ENCODE measurements at regions not wholly inside any gene's neighbourhood (a gene's known extent, or its start where the extent isn't known, plus 50 kb on each side); places are given as distances from the start of the nearest gene placed in this dataset.

DNA sequence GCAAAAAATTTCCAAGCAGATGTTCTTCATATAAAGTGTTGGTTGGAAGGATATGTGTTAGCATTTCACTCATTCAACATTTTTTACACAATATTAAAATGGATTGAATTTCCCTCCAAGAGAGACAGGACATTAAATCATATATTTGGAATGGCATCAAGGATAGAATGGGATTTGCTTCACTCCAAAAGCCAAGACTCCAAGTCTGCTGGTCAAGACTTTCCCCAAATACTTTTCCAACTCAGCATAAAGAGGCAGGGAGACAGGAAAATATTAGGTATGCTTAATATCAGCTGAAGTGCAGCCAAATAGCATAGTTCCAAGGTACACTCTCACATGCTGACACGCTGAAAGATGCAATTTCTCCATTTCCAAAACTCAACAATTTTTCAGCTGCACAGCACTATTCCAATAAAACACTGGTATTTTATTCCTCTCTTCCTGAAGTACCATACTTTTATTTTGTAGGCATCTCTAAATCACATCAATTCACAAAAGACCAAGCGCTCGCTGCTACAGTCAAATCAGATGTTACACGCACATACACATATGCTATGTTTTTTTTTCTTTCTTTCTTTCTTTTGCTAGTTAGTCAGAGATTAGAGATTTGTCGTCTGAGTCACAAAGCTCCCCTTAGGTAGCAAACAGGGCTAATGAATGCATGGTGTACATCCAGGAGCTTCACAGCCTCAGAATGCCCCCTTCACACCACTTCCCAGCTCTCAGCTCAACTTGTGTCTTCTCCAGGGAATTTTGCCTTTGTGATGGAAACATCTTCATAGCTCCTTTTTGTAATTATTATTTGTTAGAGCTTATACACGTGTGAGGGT, 1033.8 kb upstream of the AUTS2 start:
- Histone ChIP-seq H3K9me3 (ENCODE audit: insufficient read depth in 2 of 2, low read depth in 1 of 2, low read length in 1 of 2) (no peaks in the 10 kb centered on the region), H3K18ac (ENCODE audit: extremely low read depth, low read length) (no peak overlapping the region), H4K8ac (ENCODE audit: extremely low read depth, insufficient read depth, low read length) (no peak overlapping the region), H4K20me1 (replicated peaks in 1 of 2; ENCODE audit: control insufficient read depth in 1 of 2, insufficient read depth in 2 of 2, low read length in 2 of 2) (no peaks in the 10 kb centered on the region), H3K4me2 (ENCODE audit: insufficient read depth in 1 of 2, low read depth in 2 of 2, low read length in 2 of 2) (no peak overlapping the region), H2BK15ac (ENCODE audit: low read length) (no peak overlapping the region), H3K4me3 (ENCODE audit: extremely low read depth in 1 of 4, insufficient read depth in 2 of 4, low read depth in 3 of 4, low read length in 4 of 4) (no peak overlapping the region), H3K79me2 (ENCODE audit: control insufficient read depth in 1 of 2, insufficient read depth in 2 of 2, low read length in 2 of 2) (no peaks in the 10 kb centered on the region), H3K4ac (replicated peaks; ENCODE audit: insufficient read length, low read depth, low read length) (no peak overlapping the region), H2BK120ac (replicated peaks; ENCODE audit: low read depth, low read length) (no peak overlapping the region), H3K23me2 (ENCODE audit: low read depth, low read length) (peaks cover 1% of the 10 kb centered on the region; the same call in 1 of the 2 replicates), H4K5ac (ENCODE audit: insufficient read length, low read depth, low read length) (no peak overlapping the region), H3K23ac (ENCODE audit: insufficient read length) (no peak overlapping the region), H3K79me1 (ENCODE audit: low read depth, low read length) (no peaks in the 10 kb centered on the region), H2AK5ac (ENCODE audit: low read depth, low read length) (no peak overlapping the region), H3K27ac (ENCODE audit: low read depth, low read length) (no peak overlapping the region), H2BK12ac (ENCODE audit: low read depth, low read length) (no peak overlapping the region), H3K56ac (replicated peaks; ENCODE audit: insufficient read length, low read depth, low read length) (no peak overlapping the region), H3K36me3 (ENCODE audit: control insufficient read depth in 2 of 4, insufficient read depth in 4 of 4, low read length in 3 of 4) (no peaks in the 10 kb centered on the region), H3K4me1 (replicated peaks in 1 of 4; ENCODE audit: control insufficient read depth in 3 of 4, insufficient read depth in 4 of 4, low read length in 3 of 4) (no peaks in the 10 kb centered on the region), H2BK20ac (ENCODE audit: low read length) (no peak overlapping the region), H2BK5ac (ENCODE audit: low read depth, low read length) (no peak overlapping the region), H4K91ac (replicated peaks; ENCODE audit: insufficient read length, low read length) (no peak overlapping the region), H3K9ac (replicated peaks in 1 of 4; ENCODE audit: extremely low read depth in 1 of 4, low read depth in 3 of 4, low read length in 3 of 4) (no peak overlapping the region), H2AFZ (ENCODE audit: low read length) (no peak overlapping the region), H3K14ac (ENCODE audit: insufficient read length) (no peak overlapping the region), H3K27me3 (replicated peaks in 1 of 4; ENCODE audit: control insufficient read depth in 3 of 4, extremely low read depth in 1 of 4, insufficient read depth in 3 of 4, low read length in 3 of 4) (no peaks in the 10 kb centered on the region)
- FAIRE-seq = no peak
- POLR2A ChIA-PET (ENCODE audit: partially characterized antibody) = no interaction called here
- 94% methylated on average over 6 of the region's 6 CpGs; no CpG with 5 or more reads in 1 of the 2 experiments for WGBS, 2 experiments (ENCODE audit: extremely low coverage in 1 of 2, insufficient coverage in 1 of 2, insufficient read length in 1 of 2, insufficient replicate concordance in 2 of 2, low coverage in 1 of 2, low lambda C conversion rate in 2 of 2, missing lambda C conversion rate in 1 of 2)
- TF ChIP-seq KDM1A (IDR thresholded peaks at IDR 0.05; ENCODE audit: borderline replicate concordance, low read length) (no peak), ZNF274 (IDR thresholded peaks at IDR 0.05; ENCODE audit: borderline replicate concordance, extremely low read depth, low read length) (no peak), SP4 (IDR thresholded peaks at IDR 0.05; ENCODE audit: low read length) (no peak), FOSL1 (IDR thresholded peaks at IDR 0.05; ENCODE audit: insufficient read depth, low read depth, low read length) (no peak), SIX5 (IDR thresholded peaks at IDR 0.05; ENCODE audit: low read depth, low read length) (no peak), POLR2AphosphoS5 (IDR thresholded peaks at IDR 0.05; ENCODE audit: low read depth, low read length) (no peak)
- no peak for DNase-seq (ENCODE audit: low read depth in 1 of 2, low spot score in 2 of 2)
- CTCF ChIA-PET (ENCODE audit: partially characterized antibody) = interaction anchor here (2.0 to 3.1 kb wide), 2 partner anchors 18 to 38 kb away, joined by 5 to 9 read pairs; no protein-coding TSS in a partner anchor

Data from H1 (cell line).